Esophagus squamous epithelium (tissue), 4 donors: ENCODE measurements at regions not wholly inside any gene's neighbourhood (a gene's known extent, or its start where the extent isn't known, plus 50 kb on each side); places are given as distances from the start of the nearest gene placed in this dataset.

Experiments
- POLR2A ChIP-seq, 4 donors: fragments of 450-650 bp; IDR thresholded peaks; one replicate each; pipeline ENCODE4 v1.6.1; 2017; ENCODE audit warnings: antibody characterized with exemption in 4 of 4, mild to moderate bottlenecking in 4 of 4, moderate library complexity in 3 of 4
- TF ChIP-seq, protein P1 (sequence below), 6 experiments: fragments of 450-650 bp in 4 of 6; fragments of 200-600 bp in 2 of 6; sonication (generic) in 2 of 6; IDR thresholded peaks; one replicate each; pipeline ENCODE4 v1.5.1; 2016 to 2019; ENCODE audit warnings: antibody characterized with exemption in 6 of 6, mild to moderate bottlenecking in 4 of 6, moderate library complexity in 4 of 6

DNA sequence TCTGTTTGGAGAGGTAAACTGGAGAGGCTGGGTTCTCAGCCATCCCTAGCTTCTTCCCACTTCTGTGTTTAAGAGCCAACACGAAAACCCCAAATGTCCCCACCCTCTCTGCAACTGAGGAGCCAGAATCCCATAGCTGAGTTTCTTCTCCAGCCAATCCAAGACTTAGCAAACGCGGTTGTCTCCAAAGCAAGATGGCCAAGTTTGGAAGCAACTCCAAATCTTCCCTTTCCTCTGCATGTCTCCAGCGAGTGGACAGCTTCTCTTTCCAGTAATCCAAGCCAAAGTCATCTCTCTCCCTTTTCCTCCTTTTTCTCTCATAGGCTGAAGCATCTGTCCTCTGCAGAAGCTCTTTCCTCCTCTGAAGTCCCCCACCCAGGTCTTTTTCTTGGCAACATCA is 539.2 kb downstream of the MIAT start:
- TF ChIP-seq, protein P1, sequence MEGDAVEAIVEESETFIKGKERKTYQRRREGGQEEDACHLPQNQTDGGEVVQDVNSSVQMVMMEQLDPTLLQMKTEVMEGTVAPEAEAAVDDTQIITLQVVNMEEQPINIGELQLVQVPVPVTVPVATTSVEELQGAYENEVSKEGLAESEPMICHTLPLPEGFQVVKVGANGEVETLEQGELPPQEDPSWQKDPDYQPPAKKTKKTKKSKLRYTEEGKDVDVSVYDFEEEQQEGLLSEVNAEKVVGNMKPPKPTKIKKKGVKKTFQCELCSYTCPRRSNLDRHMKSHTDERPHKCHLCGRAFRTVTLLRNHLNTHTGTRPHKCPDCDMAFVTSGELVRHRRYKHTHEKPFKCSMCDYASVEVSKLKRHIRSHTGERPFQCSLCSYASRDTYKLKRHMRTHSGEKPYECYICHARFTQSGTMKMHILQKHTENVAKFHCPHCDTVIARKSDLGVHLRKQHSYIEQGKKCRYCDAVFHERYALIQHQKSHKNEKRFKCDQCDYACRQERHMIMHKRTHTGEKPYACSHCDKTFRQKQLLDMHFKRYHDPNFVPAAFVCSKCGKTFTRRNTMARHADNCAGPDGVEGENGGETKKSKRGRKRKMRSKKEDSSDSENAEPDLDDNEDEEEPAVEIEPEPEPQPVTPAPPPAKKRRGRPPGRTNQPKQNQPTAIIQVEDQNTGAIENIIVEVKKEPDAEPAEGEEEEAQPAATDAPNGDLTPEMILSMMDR (IDR thresholded peaks at IDR 0.05): no peak
- no peak for TF ChIP-seq POLR2A (IDR thresholded peaks at IDR 0.05)
